B cell (primary cell): ENCODE measurements at regions not wholly inside any gene's neighbourhood (a gene's known extent, or its start where the extent isn't known, plus 50 kb on each side); places are given as distances from the start of the nearest gene placed in this dataset.

Experiments used
- ATAC-seq: fragments of 200-7000 bp; cut with Tn5 transposase; one replicate; pipeline ENCODE4 v1.10.0; 2021; ENCODE audit warnings: low read depth, mild to moderate bottlenecking, moderate number of reproducible peaks, moderate library complexity
- CTCF ChIA-PET: fragments of 350-600 bp; sonication (Branson Sonifier 250); formaldehyde crosslinking; loops from one replicate; lab custom pipeline; 2021; ENCODE audit warnings: antibody characterized with exemption, inconsistent platforms; lab: Charles Lee
- POLR2A ChIA-PET: fragments of 350-600 bp; sonication (Branson Sonifier 250); formaldehyde crosslinking; loops from one replicate; lab custom pipeline; 2021; ENCODE audit warnings: antibody characterized with exemption; lab: Charles Lee
- DNase-seq: peaks from one replicate; pipeline ENCODE4 v3.0.0; 2013
- H2AFZ ChIP-seq: 2 replicates; pipeline ENCODE4 v1.6.1; 2012; ENCODE audit warnings: mild to moderate bottlenecking, low read depth, low read length; ENCODE audit not compliant: insufficient read depth, poor library complexity, severe bottlenecking
- H3K27ac ChIP-seq, 2 donors: 1 replicate in 1 of 2; 2 replicates in 1 of 2; pipeline ENCODE4 v1.5.1; 2012 to 2013; ENCODE audit warnings: low read length in 2 of 2, mild to moderate bottlenecking in 2 of 2, moderate library complexity in 1 of 2
- H3K27me3 ChIP-seq, 4 experiments: fragments of 200-600 bp in 1 of 4; sonication (generic) in 1 of 4; replicated peaks in 1 of 4; 1 replicate in 2 of 4; 2 replicates in 2 of 4; pipeline versions ENCODE4 v1.6.1 to v1.7.0; 2013 to 2016; ENCODE audit warnings: low read length in 3 of 4, mild to moderate bottlenecking in 2 of 4, mixed read lengths in 1 of 4, moderate library complexity in 1 of 4; ENCODE audit not compliant: insufficient read depth in 4 of 4, control insufficient read depth in 3 of 4; ENCODE audit errors: control extremely low read depth in 1 of 4
- H3K36me3 ChIP-seq, 2 experiments: replicated peaks in 1 of 2; 1 replicate in 1 of 2; 2 replicates in 1 of 2; pipeline versions ENCODE4 v1.6.1 to v1.7.1; 2013; ENCODE audit warnings: low read length in 1 of 2; ENCODE audit not compliant: insufficient read depth in 2 of 2, control insufficient read depth in 1 of 2; ENCODE audit errors: control extremely low read depth in 1 of 2, extremely low read depth in 1 of 2
- H3K4me1 ChIP-seq, 2 donors: fragments of 200-600 bp in 1 of 2; sonication (generic) in 1 of 2; 1 replicate in 1 of 2; 2 replicates in 1 of 2; pipeline versions ENCODE4 v1.5.1 to v1.6.1; 2013 to 2017; ENCODE audit warnings: low read length in 2 of 2; ENCODE audit not compliant: control insufficient read depth in 2 of 2, insufficient read depth in 2 of 2
- H3K4me2 ChIP-seq: replicated peaks from 2 replicates; pipeline ENCODE3; 2012; ENCODE audit warnings: mild to moderate bottlenecking, low read depth, low read length; ENCODE audit not compliant: poor library complexity, severe bottlenecking
- H3K4me3 ChIP-seq, 5 experiments: fragments of 200-600 bp in 1 of 5; sonication (generic) in 1 of 5; 1 replicate in 3 of 5; 2 replicates in 2 of 5; pipeline versions ENCODE4 v1.5.1 to v1.7.0; 2011 to 2016; ENCODE audit warnings: low read length in 4 of 5, mild to moderate bottlenecking in 4 of 5, low read depth in 2 of 5, control low read depth in 1 of 5, moderate library complexity in 1 of 5; ENCODE audit not compliant: insufficient read depth in 1 of 5; ENCODE audit errors: control extremely low read depth in 1 of 5, extremely low read depth in 1 of 5
- H3K79me2 ChIP-seq: fragments of 200-600 bp; sonication (generic); one replicate; pipeline ENCODE4 v1.6.0; 2016; ENCODE audit warnings: low read length; ENCODE audit not compliant: control insufficient read depth, insufficient read depth
- H3K9ac ChIP-seq: fragments of 200-600 bp; sonication (generic); 2 replicates; pipeline ENCODE4 v1.6.1; 2017; ENCODE audit warnings: mild to moderate bottlenecking, low read length, moderate library complexity
- H3K9me3 ChIP-seq, 3 donors: one replicate each; pipeline versions ENCODE4 v1.6.1 to v1.7.1; 2013; ENCODE audit warnings: low read length in 2 of 3; ENCODE audit not compliant: control insufficient read depth in 2 of 3, insufficient read depth in 1 of 3; ENCODE audit errors: control extremely low read depth in 1 of 3
- H4K20me1 ChIP-seq: 2 replicates; pipeline ENCODE4 v1.6.0; 2012; ENCODE audit warnings: mild to moderate bottlenecking, low read length; ENCODE audit not compliant: insufficient read depth, control insufficient read depth, poor library complexity, severe bottlenecking
- H3K27ac Mint-ChIP-seq: one replicate; pipeline ENCODE4 v1.8.0; 2021; ENCODE audit warnings: mixed read lengths
- H3K27me3 Mint-ChIP-seq: one replicate; pipeline ENCODE4 v1.8.0; 2021; ENCODE audit warnings: mixed read lengths
- H3K4me1 Mint-ChIP-seq: one replicate; pipeline ENCODE4 v1.8.0; 2021; ENCODE audit warnings: mixed read lengths
- H3K4me3 Mint-ChIP-seq: one replicate; pipeline ENCODE4 v1.8.0; 2021; ENCODE audit warnings: mixed read lengths
- H3K9me3 Mint-ChIP-seq: one replicate; pipeline ENCODE4 v1.8.0; 2022; ENCODE audit warnings: mixed read lengths; ENCODE audit not compliant: insufficient read depth
- CTCF ChIP-seq: fragments of 200-600 bp; IDR thresholded peaks from one replicate; pipeline ENCODE4 v1.8.0; 2022; ENCODE audit warnings: antibody characterized with exemption, mild to moderate bottlenecking
- EZH2 ChIP-seq: IDR thresholded peaks from 2 replicates; pipeline ENCODE4 v1.6.1; 2012; ENCODE audit warnings: borderline replicate concordance, low read depth, mild to moderate bottlenecking, moderate library complexity, low read length; ENCODE audit not compliant: insufficient read depth, poor library complexity, severe bottlenecking
- WGBS: methylation state at CpG from one replicate; pipeline ENCODE4 v1.1.5; 2013; ENCODE audit warnings: missing lambda C conversion rate; ENCODE audit not compliant: insufficient coverage; 5-methylcytosine and 5-hydroxymethylcytosine counted together
- intact Hi-C: fragments of 100-400 bp; cut with micrococcal nuclease; formaldehyde crosslinking; loops from one replicate; pipeline ENCODE4 v1.10.0; 2022

- H3K4me1 ChIP-seq, result peaks cover 13 to 16% of the 10 kb centered on the region in 2 donors
- H2AFZ ChIP-seq, result peak overlapping the region; percentile 44
- H3K4me3 ChIP-seq, result no peak overlapping the region
- no peaks in the 10 kb centered on the region for H3K79me2 ChIP-seq
- H3K4me3 Mint-ChIP-seq, result no peak overlapping the region
- WGBS, result 49% methylated on average over 17 of the region's 22 CpGs
- peaks cover 0 to 5% (median 0%) of the 10 kb centered on the region in 4 experiments for H3K27me3 ChIP-seq
- intact Hi-C loops, result loop anchor here (1.0 to 2.0 kb wide), 3 partner anchors 82 to 484 kb away; no protein-coding TSS in a partner anchor
- no peaks in the 10 kb centered on the region for H3K9me3 Mint-ChIP-seq
- H3K36me3 ChIP-seq, result no peaks in the 10 kb centered on the region
- ChIA-PET CTCF (interaction anchor here (0.7 to 4.5 kb wide), 32 partner anchors 9 to 856 kb away, joined by 3 to 77 read pairs (median 4); no protein-coding TSS in a partner anchor), POLR2A (interaction anchor here (0.7 kb wide), 2 partner anchors 478 to 857 kb away, joined by 3 to 4 read pairs; no protein-coding TSS in a partner anchor)
- DNase-seq (peak; percentile 76), ATAC-seq (peak; percentile 85)
- H3K4me2 ChIP-seq, result peak overlapping the region; percentile 42
- H3K27ac Mint-ChIP-seq, result peak overlapping the region; percentile 29
- no peak overlapping the region for H3K27ac ChIP-seq
- no peaks in the 10 kb centered on the region for H4K20me1 ChIP-seq
- TF ChIP-seq CTCF (peak; percentile 77), EZH2 (no peak)
- H3K9ac ChIP-seq, result no peak overlapping the region
- H3K27me3 Mint-ChIP-seq, result peaks cover 10% of the 10 kb centered on the region
- peaks cover 17% of the 10 kb centered on the region for H3K4me1 Mint-ChIP-seq
- H3K9me3 ChIP-seq, result no peaks in the 10 kb centered on the region
Observed at GRCh38 chr6:6758915-6759654, 170.6 kb downstream of the LY86 start.

GRCh38 chr6:6760002-6760401, 171.5 kb downstream of the LY86 start:
- CTCF ChIA-PET, result interaction anchor here (0.8 to 4.5 kb wide), 12 partner anchors 8 to 492 kb away, joined by 3 to 77 read pairs (median 4); no protein-coding TSS in a partner anchor
- Histone ChIP-seq H3K9me3 (no peaks in the 10 kb centered on the region), H3K9ac (no peak overlapping the region), H3K4me3 (no peak overlapping the region), H3K27me3 (peaks cover 0 to 5% (median 0%) of the 10 kb centered on the region in 4 experiments), H3K4me1 (peaks cover 13 to 16% of the 10 kb centered on the region in 2 donors), H3K79me2 (no peaks in the 10 kb centered on the region), H2AFZ (no peak overlapping the region), H3K4me2 (no peak overlapping the region), H3K27ac (no peak overlapping the region), H4K20me1 (no peaks in the 10 kb centered on the region), H3K36me3 (no peaks in the 10 kb centered on the region)
- WGBS, result no CpG with 5 or more reads among the region's 3 CpGs
- peaks cover 7% of the 10 kb centered on the region for H3K27me3 Mint-ChIP-seq
- TF ChIP-seq CTCF, result no peak
- TF ChIP-seq EZH2, result no peak
- no peak for ATAC-seq
- no peaks in the 10 kb centered on the region for H3K9me3 Mint-ChIP-seq
- peak; percentile 25 for DNase-seq
- intact Hi-C loops, result no loop called here
- no peak overlapping the region for H3K27ac Mint-ChIP-seq
- POLR2A ChIA-PET, result interaction anchor here (0.6 kb wide), 1 partner anchor 37 kb away, joined by 9 read pairs; no protein-coding TSS in a partner anchor
- H3K4me3 Mint-ChIP-seq, result no peak overlapping the region
- peaks cover 17% of the 10 kb centered on the region for H3K4me1 Mint-ChIP-seq
